Esophagus muscularis mucosa (tissue), 4 donors: ENCODE measurements at regions not wholly inside any gene's neighbourhood (a gene's known extent, or its start where the extent isn't known, plus 50 kb on each side); places are given as distances from the start of the nearest gene placed in this dataset.

Experiments
- DNase-seq: peaks from one replicate; pipeline ENCODE4 v3.0.0-alpha.2; 2017; ENCODE audit errors: extremely low spot score
- H3K27ac ChIP-seq, 4 donors: fragments of 200-600 bp; sonication (generic); replicated peaks in 1 of 4; 1 replicate in 3 of 4; 2 replicates in 1 of 4; pipeline ENCODE4 v1.5.1; 2016 to 2019; ENCODE audit warnings: mild to moderate bottlenecking in 1 of 4
- H3K27me3 ChIP-seq, 4 donors: fragments of 200-600 bp; sonication (generic); one replicate each; pipeline versions ENCODE4 v1.5.1 to v1.6.0; 2016 to 2019
- H3K36me3 ChIP-seq, 4 donors: fragments of 200-600 bp; sonication (generic); one replicate each; pipeline ENCODE4 v1.5.1; 2016 to 2019
- H3K4me1 ChIP-seq, 4 donors: fragments of 200-600 bp; sonication (generic); one replicate each; pipeline ENCODE4 v1.5.1; 2016 to 2019
- H3K4me3 ChIP-seq, 4 donors: fragments of 200-600 bp; sonication (generic); 1 replicate in 2 of 4; 2 replicates in 2 of 4; pipeline ENCODE4 v1.5.1; 2016 to 2019; ENCODE audit warnings: mild to moderate bottlenecking in 4 of 4, moderate library complexity in 1 of 4
- H3K9me3 ChIP-seq, 4 donors: fragments of 200-600 bp; sonication (generic); 1 replicate in 3 of 4; 2 replicates in 1 of 4; pipeline ENCODE4 v1.5.1; 2016 to 2019
- EP300 ChIP-seq: sonication (generic); formaldehyde crosslinking; IDR thresholded peaks from one replicate; pipeline ENCODE4 v1.6.1; 2017; ENCODE audit warnings: antibody characterized with exemption
- POLR2A ChIP-seq: fragments of 450-650 bp; IDR thresholded peaks from one replicate; pipeline ENCODE4 v1.6.1; 2017; ENCODE audit warnings: antibody characterized with exemption, moderate library complexity, mild to moderate bottlenecking, low read depth
- POLR2AphosphoS5 ChIP-seq, 2 donors: sonication (generic); formaldehyde crosslinking; IDR thresholded peaks; one replicate each; pipeline ENCODE4 v1.6.1; 2017; ENCODE audit warnings: antibody characterized with exemption in 2 of 2
- WGBS: methylation state at CpG from one replicate; pipeline ENCODE4 v1.1.5; 2018; 5-methylcytosine and 5-hydroxymethylcytosine counted together
- intact Hi-C: fragments of 100-400 bp; cut with DNase I; formaldehyde crosslinking; loops from one replicate; pipeline ENCODE4 v1.15.1; 2023
- TF ChIP-seq, protein P1 (sequence below), 3 experiments: fragments of 200-600 bp in 2 of 3; fragments of 450-650 bp in 1 of 3; sonication (generic) in 2 of 3; IDR thresholded peaks; one replicate each; pipeline ENCODE4 v1.5.1; 2017 to 2019; ENCODE audit warnings: antibody characterized with exemption in 3 of 3, mild to moderate bottlenecking in 2 of 3, moderate library complexity in 1 of 3

- H3K27ac ChIP-seq = no peak overlapping the region
- no peaks in the 10 kb centered on the region for H3K36me3 ChIP-seq
- H3K4me1 ChIP-seq = no peaks in the 10 kb centered on the region
- intact Hi-C loops = no loop called here
- no peak for DNase-seq
- no peaks in the 10 kb centered on the region for H3K9me3 ChIP-seq
- H3K4me3 ChIP-seq = no peak overlapping the region
- 82% methylated on average over 1 of the region's 1 CpG for WGBS
- no peaks in the 10 kb centered on the region for H3K27me3 ChIP-seq
- TF ChIP-seq POLR2A (no peak), POLR2AphosphoS5 (IDR thresholded peaks at IDR 0.05) (no peak), EP300 (no peak)
- TF ChIP-seq, protein P1, sequence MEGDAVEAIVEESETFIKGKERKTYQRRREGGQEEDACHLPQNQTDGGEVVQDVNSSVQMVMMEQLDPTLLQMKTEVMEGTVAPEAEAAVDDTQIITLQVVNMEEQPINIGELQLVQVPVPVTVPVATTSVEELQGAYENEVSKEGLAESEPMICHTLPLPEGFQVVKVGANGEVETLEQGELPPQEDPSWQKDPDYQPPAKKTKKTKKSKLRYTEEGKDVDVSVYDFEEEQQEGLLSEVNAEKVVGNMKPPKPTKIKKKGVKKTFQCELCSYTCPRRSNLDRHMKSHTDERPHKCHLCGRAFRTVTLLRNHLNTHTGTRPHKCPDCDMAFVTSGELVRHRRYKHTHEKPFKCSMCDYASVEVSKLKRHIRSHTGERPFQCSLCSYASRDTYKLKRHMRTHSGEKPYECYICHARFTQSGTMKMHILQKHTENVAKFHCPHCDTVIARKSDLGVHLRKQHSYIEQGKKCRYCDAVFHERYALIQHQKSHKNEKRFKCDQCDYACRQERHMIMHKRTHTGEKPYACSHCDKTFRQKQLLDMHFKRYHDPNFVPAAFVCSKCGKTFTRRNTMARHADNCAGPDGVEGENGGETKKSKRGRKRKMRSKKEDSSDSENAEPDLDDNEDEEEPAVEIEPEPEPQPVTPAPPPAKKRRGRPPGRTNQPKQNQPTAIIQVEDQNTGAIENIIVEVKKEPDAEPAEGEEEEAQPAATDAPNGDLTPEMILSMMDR (IDR thresholded peaks at IDR 0.05) = no peak
Observed at GRCh38 chr15:95758451-95758850, 572.0 kb upstream of the NR2F2 start.

GRCh38 chr15:95758851-95759250, 571.6 kb upstream of the NR2F2 start:
- intact Hi-C loops = no loop called here

DNA sequence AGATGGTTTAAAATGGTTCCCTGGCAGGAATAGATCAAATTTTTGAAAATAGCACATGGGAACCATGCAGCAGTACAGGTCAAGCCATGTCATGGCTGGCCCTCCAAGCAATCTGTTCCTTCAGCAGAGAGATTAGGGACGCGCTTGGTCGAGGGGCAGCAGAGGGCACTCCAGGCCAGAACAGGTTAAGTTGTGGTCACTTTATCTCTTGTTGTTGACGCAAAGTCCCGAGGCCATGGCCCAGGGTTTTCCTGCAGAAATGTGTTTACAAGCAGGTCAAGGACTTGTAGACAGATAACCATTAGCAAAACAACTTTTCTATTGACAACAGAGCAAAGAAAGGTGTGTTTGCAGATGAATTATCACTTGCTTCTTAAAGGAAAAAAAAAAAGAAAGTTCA, 570.0 kb upstream of the NR2F2 start:
- Histone ChIP-seq H3K9me3 (no peaks in the 10 kb centered on the region), H3K36me3 (no peaks in the 10 kb centered on the region), H3K4me3 (no peak overlapping the region), H3K4me1 (no peaks in the 10 kb centered on the region), H3K27ac (no peak overlapping the region), H3K27me3 (no peaks in the 10 kb centered on the region)
- DNase-seq = no peak
- intact Hi-C loops = no loop called here
- 91% methylated on average over 5 of the region's 5 CpGs for WGBS
- TF ChIP-seq, protein P1 (IDR thresholded peaks at IDR 0.05) = no peak

More at GRCh38 chr15:95758851-95759250, 571.6 kb upstream of the NR2F2 start:
- no peaks in the 10 kb centered on the region for H3K4me1 ChIP-seq
- no peak overlapping the region for H3K4me3 ChIP-seq
- no peak overlapping the region for H3K27ac ChIP-seq
- WGBS = 44% methylated on average over 2 of the region's 2 CpGs
- DNase-seq = no peak
- H3K36me3 ChIP-seq = no peaks in the 10 kb centered on the region
- H3K9me3 ChIP-seq = no peaks in the 10 kb centered on the region
- TF ChIP-seq, protein P1 (IDR thresholded peaks at IDR 0.05) = no peak
- TF ChIP-seq EP300 (no peak), POLR2A (no peak), POLR2AphosphoS5 (IDR thresholded peaks at IDR 0.05) (no peak)
- H3K27me3 ChIP-seq = no peaks in the 10 kb centered on the region

GRCh38 chr15:95761501-95762165, 568.9 kb upstream of the NR2F2 start:
- DNase-seq = no peak
- no peaks in the 10 kb centered on the region for H3K36me3 ChIP-seq
- no peak overlapping the region for H3K27ac ChIP-seq
- H3K9me3 ChIP-seq = no peaks in the 10 kb centered on the region
- TF ChIP-seq POLR2AphosphoS5 (IDR thresholded peaks at IDR 0.05) = no peak
- TF ChIP-seq, protein P1 (IDR thresholded peaks at IDR 0.05) = no peak
- TF ChIP-seq POLR2A = no peak
- TF ChIP-seq EP300 = no peak
- H3K4me1 ChIP-seq = no peaks in the 10 kb centered on the region
- no peaks in the 10 kb centered on the region for H3K27me3 ChIP-seq
- H3K4me3 ChIP-seq = no peak overlapping the region
- WGBS = 82% methylated on average over 9 of the region's 9 CpGs
- intact Hi-C loops = no loop called here

- no peaks in the 10 kb centered on the region for H3K9me3 ChIP-seq
- 80% methylated on average over 4 of the region's 4 CpGs for WGBS
Observed at GRCh38 chr15:95763426-95763825, 567.1 kb upstream of the NR2F2 start.

More at GRCh38 chr15:95763426-95763825, 567.1 kb upstream of the NR2F2 start:
- H3K4me3 ChIP-seq = no peak overlapping the region
- intact Hi-C loops = no loop called here
- DNase-seq = no peak
- H3K27me3 ChIP-seq = no peaks in the 10 kb centered on the region
- no peaks in the 10 kb centered on the region for H3K36me3 ChIP-seq
- H3K27ac ChIP-seq = no peak overlapping the region
- H3K4me1 ChIP-seq = no peaks in the 10 kb centered on the region
- TF ChIP-seq POLR2AphosphoS5 (IDR thresholded peaks at IDR 0.05) (no peak), POLR2A (no peak), EP300 (no peak)
- TF ChIP-seq, protein P1 (IDR thresholded peaks at IDR 0.05) = no peak
